Urinary bladder (tissue), 3 donors: ENCODE measurements at regions not wholly inside any gene's neighbourhood (a gene's known extent, or its start where the extent isn't known, plus 50 kb on each side); places are given as distances from the start of the nearest gene placed in this dataset.

Source experiments
- DNase-seq: peaks from one replicate; pipeline ENCODE4 v3.0.0-alpha.2; 2015; ENCODE audit errors: extremely low spot score
- H3K27ac ChIP-seq: one replicate; pipeline ENCODE4 v1.5.1; 2013; ENCODE audit warnings: low read depth, mild to moderate bottlenecking, moderate library complexity
- H3K36me3 ChIP-seq: one replicate; pipeline ENCODE4 v1.6.1; 2013; ENCODE audit warnings: mild to moderate bottlenecking, moderate library complexity; ENCODE audit not compliant: insufficient read depth
- H3K4me1 ChIP-seq: one replicate; pipeline ENCODE4 v1.6.1; 2013; ENCODE audit warnings: mild to moderate bottlenecking, moderate library complexity; ENCODE audit not compliant: insufficient read depth
- H3K4me3 ChIP-seq: one replicate; pipeline ENCODE4 v1.5.1; 2013; ENCODE audit warnings: low read depth, low read length
- WGBS: extraction: QIAGEN DNeasy Blood & Tissue Kit; methylation state at CpG from one replicate; pipeline ENCODE4 v1.1.7; 2013; 5-methylcytosine and 5-hydroxymethylcytosine counted together
- donor health status: healthy with polysubstance abuse.
- donor health status: healthy.

- H3K27ac ChIP-seq: no peak overlapping the region
- 97% methylated on average over 1 of the region's 1 CpG for WGBS
- no peaks in the 10 kb centered on the region for H3K36me3 ChIP-seq
- no peaks in the 10 kb centered on the region for H3K4me1 ChIP-seq
- DNase-seq: no peak
- no peak overlapping the region for H3K4me3 ChIP-seq
These were observed 314.7 kb upstream of the ALCAM start for GRCh38 chr3:105051972-105052371.

- 30% methylated on average over 3 of the region's 3 CpGs for WGBS
- DNase-seq: no peak
- Histone ChIP-seq H3K4me1 (no peaks in the 10 kb centered on the region), H3K4me3 (no peak overlapping the region), H3K27ac (no peak overlapping the region), H3K36me3 (no peaks in the 10 kb centered on the region)
These were observed 303.9 kb upstream of the ALCAM start for GRCh38 chr3:105062853-105063252.

- 75% methylated on average over 8 of the region's 8 CpGs for WGBS
- H3K27ac ChIP-seq: no peak overlapping the region
- DNase-seq: no peak
- H3K4me1 ChIP-seq: no peaks in the 10 kb centered on the region
- H3K4me3 ChIP-seq: no peak overlapping the region
- no peaks in the 10 kb centered on the region for H3K36me3 ChIP-seq
These were observed 300.5 kb upstream of the ALCAM start for GRCh38 chr3:105065895-105066839.

- no peaks in the 10 kb centered on the region for H3K36me3 ChIP-seq
- H3K27ac ChIP-seq: no peak overlapping the region
- H3K4me3 ChIP-seq: no peak overlapping the region
- no peaks in the 10 kb centered on the region for H3K4me1 ChIP-seq
- WGBS: 71% methylated on average over 3 of the region's 3 CpGs
- DNase-seq: no peak
These were observed 299.3 kb upstream of the ALCAM start for GRCh38 chr3:105067361-105067760.

GRCh38 chr3:105077060-105077822 lies 289.5 kb upstream of the ALCAM start:
- Histone ChIP-seq H3K27ac (no peak overlapping the region), H3K4me1 (no peaks in the 10 kb centered on the region), H3K36me3 (no peaks in the 10 kb centered on the region), H3K4me3 (no peak overlapping the region)
- WGBS: 93% methylated on average over 4 of the region's 4 CpGs
- DNase-seq: no peak

- Histone ChIP-seq H3K27ac (no peak overlapping the region), H3K4me3 (no peak overlapping the region), H3K4me1 (no peaks in the 10 kb centered on the region), H3K36me3 (peaks cover 1% of the 10 kb centered on the region)
- WGBS: 87% methylated on average over 1 of the region's 1 CpG
- no peak for DNase-seq
These were observed 282.8 kb upstream of the ALCAM start for GRCh38 chr3:105083945-105084344.

- H3K36me3 ChIP-seq: peaks cover 1% of the 10 kb centered on the region
- DNase-seq: no peak
- no peak overlapping the region for H3K4me3 ChIP-seq
- no peaks in the 10 kb centered on the region for H3K4me1 ChIP-seq
- no peak overlapping the region for H3K27ac ChIP-seq
These were observed 281.2 kb upstream of the ALCAM start for GRCh38 chr3:105085506-105085905.

- no peak for DNase-seq
- WGBS: 47% methylated on average over 7 of the region's 7 CpGs
- Histone ChIP-seq H3K4me3 (no peak overlapping the region), H3K4me1 (no peaks in the 10 kb centered on the region), H3K27ac (no peak overlapping the region), H3K36me3 (no peaks in the 10 kb centered on the region)
These were observed 273.1 kb upstream of the ALCAM start for GRCh38 chr3:105093371-105094252.

- WGBS: 46% methylated on average over 3 of the region's 3 CpGs
- DNase-seq: no peak
- Histone ChIP-seq H3K36me3 (no peaks in the 10 kb centered on the region), H3K4me1 (no peaks in the 10 kb centered on the region), H3K4me3 (no peak overlapping the region), H3K27ac (no peak overlapping the region)
These were observed 272.1 kb upstream of the ALCAM start for GRCh38 chr3:105094588-105094987.

- WGBS: 90% methylated on average over 3 of the region's 3 CpGs
- H3K36me3 ChIP-seq: no peaks in the 10 kb centered on the region
- H3K27ac ChIP-seq: no peak overlapping the region
- H3K4me1 ChIP-seq: no peaks in the 10 kb centered on the region
- no peak for DNase-seq
- H3K4me3 ChIP-seq: no peak overlapping the region
These were observed 270.6 kb upstream of the ALCAM start for GRCh38 chr3:105096071-105096470.

GRCh38 chr3:105101603-105102002 lies 265.1 kb upstream of the ALCAM start:
- Histone ChIP-seq H3K27ac (no peak overlapping the region), H3K4me3 (no peak overlapping the region), H3K36me3 (no peaks in the 10 kb centered on the region), H3K4me1 (no peaks in the 10 kb centered on the region)
- 44% methylated on average over 2 of the region's 2 CpGs for WGBS
- no peak for DNase-seq

- 94% methylated on average over 2 of the region's 2 CpGs for WGBS
- Histone ChIP-seq H3K36me3 (no peaks in the 10 kb centered on the region), H3K4me3 (no peak overlapping the region), H3K27ac (no peak overlapping the region), H3K4me1 (no peaks in the 10 kb centered on the region)
- DNase-seq: no peak
These were observed 263.6 kb upstream of the ALCAM start for GRCh38 chr3:105103139-105103538.

GRCh38 chr3:105108823-105109222 lies 257.9 kb upstream of the ALCAM start:
- no peak overlapping the region for H3K27ac ChIP-seq

More at GRCh38 chr3:105108823-105109222, 257.9 kb upstream of the ALCAM start:
- Histone ChIP-seq H3K4me3 (no peak overlapping the region), H3K4me1 (no peaks in the 10 kb centered on the region), H3K36me3 (no peaks in the 10 kb centered on the region)
- no peak for DNase-seq
- 31% methylated on average over 1 of the region's 1 CpG for WGBS
